Duodenal mucosa (tissue), 2 donors: ENCODE measurements at regions not wholly inside any gene's neighbourhood (a gene's known extent, or its start where the extent isn't known, plus 50 kb on each side); places are given as distances from the start of the nearest gene placed in this dataset.

Experiments
- H3K27ac ChIP-seq: one replicate; pipeline ENCODE4 v1.7.0; 2013; ENCODE audit warnings: low read depth, low read length
- H3K27me3 ChIP-seq, 2 donors: one replicate each; pipeline ENCODE4 v1.7.0; 2013; ENCODE audit warnings: low read length in 2 of 2, control low read depth in 1 of 2; ENCODE audit not compliant: insufficient read depth in 2 of 2, control insufficient read depth in 1 of 2
- H3K36me3 ChIP-seq, 2 donors: one replicate each; pipeline ENCODE4 v1.7.0; 2013; ENCODE audit warnings: low read length in 2 of 2, control low read depth in 1 of 2; ENCODE audit not compliant: insufficient read depth in 2 of 2, control insufficient read depth in 1 of 2
- H3K4me1 ChIP-seq, 2 donors: one replicate each; pipeline ENCODE4 v1.7.0; 2013; ENCODE audit warnings: low read length in 2 of 2, control low read depth in 1 of 2; ENCODE audit not compliant: insufficient read depth in 2 of 2, control insufficient read depth in 1 of 2
- H3K4me3 ChIP-seq, 2 donors: one replicate each; pipeline ENCODE4 v1.7.0; 2013; ENCODE audit warnings: low read length in 2 of 2, low read depth in 1 of 2
- H3K9ac ChIP-seq, 2 donors: one replicate each; pipeline ENCODE4 v1.7.0; 2013; ENCODE audit warnings: low read length in 2 of 2, low read depth in 1 of 2
- H3K9me3 ChIP-seq, 2 donors: one replicate each; pipeline ENCODE4 v1.7.0; 2013; ENCODE audit warnings: low read length in 2 of 2, control low read depth in 1 of 2; ENCODE audit not compliant: control insufficient read depth in 1 of 2

GRCh38 chr3:106208967-106209366, 340.2 kb upstream of the CBLB start:
- H3K9me3 ChIP-seq: no peaks in the 10 kb centered on the region
- no peak overlapping the region for H3K4me3 ChIP-seq
- no peak overlapping the region for H3K27ac ChIP-seq
- H3K27me3 ChIP-seq: no peaks in the 10 kb centered on the region
- no peaks in the 10 kb centered on the region for H3K36me3 ChIP-seq
- H3K9ac ChIP-seq: no peak overlapping the region
- H3K4me1 ChIP-seq: no peaks in the 10 kb centered on the region

GRCh38 chr3:106209482-106209881, 340.7 kb upstream of the CBLB start:
- Histone ChIP-seq H3K4me3 (no peak overlapping the region), H3K27me3 (no peaks in the 10 kb centered on the region), H3K9ac (no peak overlapping the region), H3K9me3 (no peaks in the 10 kb centered on the region), H3K4me1 (no peaks in the 10 kb centered on the region), H3K36me3 (no peaks in the 10 kb centered on the region), H3K27ac (no peak overlapping the region)

- H3K9me3 ChIP-seq: no peaks in the 10 kb centered on the region
- no peaks in the 10 kb centered on the region for H3K36me3 ChIP-seq
- no peak overlapping the region for H3K27ac ChIP-seq
- H3K4me1 ChIP-seq: no peaks in the 10 kb centered on the region
- no peaks in the 10 kb centered on the region for H3K27me3 ChIP-seq
- no peak overlapping the region for H3K9ac ChIP-seq
- no peak overlapping the region for H3K4me3 ChIP-seq
Observed at GRCh38 chr3:106210923-106211322, 342.1 kb upstream of the CBLB start.

- H3K9me3 ChIP-seq: no peaks in the 10 kb centered on the region
- no peak overlapping the region for H3K9ac ChIP-seq
- no peaks in the 10 kb centered on the region for H3K27me3 ChIP-seq
- no peak overlapping the region for H3K27ac ChIP-seq
- no peaks in the 10 kb centered on the region for H3K4me1 ChIP-seq
- no peaks in the 10 kb centered on the region for H3K36me3 ChIP-seq
- no peak overlapping the region for H3K4me3 ChIP-seq
Observed at GRCh38 chr3:106212665-106213222, 343.9 kb upstream of the CBLB start.

- H3K27ac ChIP-seq: no peak overlapping the region
- no peaks in the 10 kb centered on the region for H3K4me1 ChIP-seq
- no peaks in the 10 kb centered on the region for H3K9me3 ChIP-seq
- no peak overlapping the region for H3K4me3 ChIP-seq
- H3K27me3 ChIP-seq: no peaks in the 10 kb centered on the region
- H3K9ac ChIP-seq: no peak overlapping the region
- no peaks in the 10 kb centered on the region for H3K36me3 ChIP-seq
Observed at GRCh38 chr3:106213954-106214353, 345.1 kb upstream of the CBLB start.

- Histone ChIP-seq H3K27me3 (no peaks in the 10 kb centered on the region), H3K9me3 (peaks cover 0 to under 1% of the 10 kb centered on the region in 2 donors), H3K9ac (no peak overlapping the region), H3K4me3 (no peak overlapping the region), H3K27ac (no peak overlapping the region), H3K36me3 (no peaks in the 10 kb centered on the region), H3K4me1 (no peaks in the 10 kb centered on the region)
Observed at GRCh38 chr3:106214641-106215040, 345.8 kb upstream of the CBLB start.

GRCh38 chr3:106215047-106215446, 346.2 kb upstream of the CBLB start:
- Histone ChIP-seq H3K9ac (no peak overlapping the region), H3K4me1 (no peaks in the 10 kb centered on the region)

GRCh38 chr3:106217745-106218144, 348.9 kb upstream of the CBLB start:
- H3K27ac ChIP-seq: no peak overlapping the region
- peaks cover 0 to 2% of the 10 kb centered on the region in 2 donors for H3K9me3 ChIP-seq
- H3K9ac ChIP-seq: no peak overlapping the region
- no peak overlapping the region for H3K4me3 ChIP-seq
- no peaks in the 10 kb centered on the region for H3K27me3 ChIP-seq
- no peaks in the 10 kb centered on the region for H3K36me3 ChIP-seq
- no peaks in the 10 kb centered on the region for H3K4me1 ChIP-seq

More at GRCh38 chr3:106215047-106215446, 346.2 kb upstream of the CBLB start:
- Histone ChIP-seq H3K27ac (no peak overlapping the region), H3K4me3 (no peak overlapping the region), H3K36me3 (no peaks in the 10 kb centered on the region), H3K9me3 (peaks cover 0 to 2% of the 10 kb centered on the region in 2 donors), H3K27me3 (no peaks in the 10 kb centered on the region)

- no peak overlapping the region for H3K4me3 ChIP-seq
- no peak overlapping the region for H3K27ac ChIP-seq
- H3K4me1 ChIP-seq: no peaks in the 10 kb centered on the region
- H3K36me3 ChIP-seq: no peaks in the 10 kb centered on the region
- no peak overlapping the region for H3K9ac ChIP-seq
- H3K27me3 ChIP-seq: no peaks in the 10 kb centered on the region
- no peaks in the 10 kb centered on the region for H3K9me3 ChIP-seq
Observed at GRCh38 chr3:106227068-106227467, 358.3 kb upstream of the CBLB start.

- Histone ChIP-seq H3K9me3 (no peaks in the 10 kb centered on the region), H3K4me1 (no peaks in the 10 kb centered on the region), H3K36me3 (no peaks in the 10 kb centered on the region), H3K27ac (no peak overlapping the region), H3K9ac (no peak overlapping the region), H3K27me3 (no peaks in the 10 kb centered on the region), H3K4me3 (no peak overlapping the region)
Observed at GRCh38 chr3:106228271-106228670, 359.5 kb upstream of the CBLB start.
